Choroid plexus epithelial cell (primary cell): ENCODE measurements at regions not wholly inside any gene's neighbourhood (a gene's known extent, or its start where the extent isn't known, plus 50 kb on each side); places are given as distances from the start of the nearest gene placed in this dataset.

Experiments used
- DNase-seq: peaks from one replicate; pipeline ENCODE4 v3.0.0-alpha.2; 2010; ENCODE audit warnings: low read depth
- H3K4me3 ChIP-seq: 2 replicates; pipeline ENCODE4 v1.5.1; 2011; ENCODE audit warnings: low read depth, mild to moderate bottlenecking, control low read depth, low read length, moderate library complexity
- CTCF ChIP-seq: conservative IDR thresholded peaks from 2 replicates; pipeline ENCODE4 v1.5.1; 2011; ENCODE audit warnings: low read depth, mild to moderate bottlenecking, control low read depth, inconsistent platforms, low read length, moderate library complexity

DNA sequence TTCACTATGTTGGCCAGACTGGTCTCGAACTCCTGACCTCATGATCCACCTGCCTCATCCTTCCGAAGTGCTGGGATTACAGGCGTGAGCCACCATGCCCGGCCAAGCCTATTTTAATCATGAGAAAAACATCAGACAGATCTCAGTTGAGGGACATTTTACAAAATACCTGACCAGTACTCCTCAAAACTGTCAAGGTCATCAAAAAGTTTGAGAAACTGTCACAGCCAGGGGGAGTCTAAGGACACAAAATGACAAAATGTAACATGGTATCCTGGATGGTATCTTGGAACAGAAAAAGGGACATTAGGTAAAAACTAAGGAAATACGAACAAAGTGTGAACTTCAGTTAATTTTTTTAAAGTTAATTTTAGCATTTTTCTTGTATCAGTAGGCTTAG, 219.8 kb upstream of the PPP1R3A start:
- TF ChIP-seq CTCF: no peak
- no peak for DNase-seq
- H3K4me3 ChIP-seq: no peak overlapping the region

GRCh38 chr7:114133717-114134116, 214.9 kb upstream of the PPP1R3A start:
- no peak for TF ChIP-seq CTCF
- H3K4me3 ChIP-seq: no peak overlapping the region
- DNase-seq: no peak

DNA sequence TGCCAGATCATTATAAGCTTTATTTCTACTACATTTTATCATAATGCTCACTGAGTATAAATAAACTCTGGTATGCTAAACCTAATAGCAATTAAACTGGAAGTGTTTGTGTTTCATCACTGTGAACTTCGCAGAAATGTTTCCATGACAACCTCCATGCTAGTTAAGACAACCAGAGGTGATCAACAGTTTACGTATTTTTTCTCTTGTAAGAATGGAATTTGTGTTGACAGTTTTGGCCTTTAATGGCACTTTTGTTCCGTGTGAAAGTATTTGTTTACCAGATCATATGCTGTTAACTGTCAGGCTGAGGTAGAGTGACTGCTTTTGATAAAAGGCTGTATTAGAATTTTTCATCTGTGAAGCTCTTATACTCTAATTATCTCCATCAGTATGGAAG, 212.1 kb upstream of the PPP1R3A start:
- TF ChIP-seq CTCF: no peak
- DNase-seq: peak; percentile 16
- H3K4me3 ChIP-seq: no peak overlapping the region

GRCh38 chr7:114128880-114129279, 210.1 kb upstream of the PPP1R3A start:
- no peak for DNase-seq
- TF ChIP-seq CTCF: no peak
- no peak overlapping the region for H3K4me3 ChIP-seq

DNA sequence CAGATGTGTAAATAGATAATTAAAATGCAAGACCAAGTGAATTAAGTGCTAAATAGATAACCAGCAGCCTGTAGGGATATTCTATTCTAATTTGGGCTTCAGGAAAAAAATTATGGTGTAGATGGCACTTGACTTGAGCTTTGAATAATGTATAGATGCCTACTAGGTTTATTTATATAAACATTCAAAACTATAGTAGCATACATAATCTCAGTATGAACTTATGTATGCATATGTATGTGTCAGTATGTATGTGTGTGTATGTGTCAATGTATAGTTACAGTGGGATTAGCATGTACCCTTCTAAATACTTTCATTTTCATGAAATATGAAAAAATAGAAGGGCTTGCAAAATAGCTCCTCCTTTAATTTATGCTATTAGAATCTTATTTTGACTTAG, 207.3 kb upstream of the PPP1R3A start:
- no peak for TF ChIP-seq CTCF
- H3K4me3 ChIP-seq: no peak overlapping the region
- no peak for DNase-seq

DNA sequence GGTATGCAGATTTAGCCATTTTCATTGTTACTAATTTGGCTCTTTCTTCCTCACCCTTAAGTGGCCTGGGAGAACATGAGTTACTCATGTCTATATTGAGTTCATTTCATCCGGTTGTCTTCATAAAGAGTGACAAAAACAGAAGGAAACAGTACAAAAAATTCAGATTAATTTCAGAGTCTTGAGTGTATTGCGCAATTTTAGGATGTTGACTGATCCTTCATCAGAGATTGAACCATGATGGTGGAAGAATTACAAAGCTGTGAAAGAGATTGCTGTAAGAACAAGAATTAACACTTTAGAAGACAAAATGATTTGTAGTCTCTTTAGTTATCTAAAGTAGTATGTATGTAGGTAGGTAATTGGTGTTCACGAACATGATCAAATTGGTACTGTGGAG, 194.0 kb upstream of the PPP1R3A start:
- TF ChIP-seq CTCF: no peak
- no peak overlapping the region for H3K4me3 ChIP-seq
- DNase-seq: no peak

GRCh38 chr7:114110666-114111065, 191.9 kb upstream of the PPP1R3A start:
- H3K4me3 ChIP-seq: no peak overlapping the region
- no peak for TF ChIP-seq CTCF
- DNase-seq: no peak
